Sigmoid colon (tissue), 6 donors: ENCODE measurements at regions not wholly inside any gene's neighbourhood (a gene's known extent, or its start where the extent isn't known, plus 50 kb on each side); places are given as distances from the start of the nearest gene placed in this dataset.

Experiments
- DNase-seq: peaks from one replicate; pipeline ENCODE4 v3.0.0-alpha.2; 2019
- H3K27ac ChIP-seq, 4 donors: fragments of 200-600 bp; sonication (generic); one replicate each; pipeline ENCODE4 v1.5.1; 2016 to 2019; ENCODE audit warnings: mild to moderate bottlenecking in 1 of 4
- H3K27me3 ChIP-seq, 3 donors: fragments of 200-600 bp; sonication (generic); one replicate each; pipeline ENCODE4 v1.5.1; 2019; ENCODE audit warnings: mild to moderate bottlenecking in 1 of 3
- H3K36me3 ChIP-seq, 4 donors: fragments of 200-600 bp; sonication (generic); one replicate each; pipeline ENCODE4 v1.5.1; 2016 to 2019
- H3K4me1 ChIP-seq, 4 donors: fragments of 200-600 bp; sonication (generic); one replicate each; pipeline ENCODE4 v1.5.1; 2017 to 2019
- H3K4me3 ChIP-seq, 4 donors: fragments of 200-600 bp; sonication (generic); one replicate each; pipeline ENCODE4 v1.5.1; 2017 to 2019; ENCODE audit warnings: mild to moderate bottlenecking in 2 of 4, moderate library complexity in 1 of 4
- H3K9me3 ChIP-seq, 4 donors: fragments of 200-600 bp in 3 of 4; sonication (generic) in 3 of 4; one replicate each; pipeline versions ENCODE4 v1.5.1 to v1.6.1; 2013 to 2019
- EP300 ChIP-seq, 4 donors: sonication (generic); formaldehyde crosslinking; IDR thresholded peaks; one replicate each; pipeline ENCODE4 v1.6.1; 2017; ENCODE audit warnings: antibody characterized with exemption in 4 of 4
- POLR2A ChIP-seq, 2 donors: fragments of 450-650 bp; IDR thresholded peaks; one replicate each; pipeline ENCODE4 v1.6.1; 2016; ENCODE audit warnings: antibody characterized with exemption in 2 of 2, mild to moderate bottlenecking in 2 of 2, moderate library complexity in 2 of 2
- POLR2AphosphoS5 ChIP-seq, 4 donors: sonication (generic); formaldehyde crosslinking; IDR thresholded peaks; one replicate each; pipeline ENCODE4 v1.6.1; 2017; ENCODE audit warnings: antibody characterized with exemption in 4 of 4
- WGBS, 2 donors: extraction: QIAGEN DNeasy Blood & Tissue Kit; methylation state at CpG; one replicate each; pipeline ENCODE4 v1.1.7; 2013; 5-methylcytosine and 5-hydroxymethylcytosine counted together
- intact Hi-C: fragments of 100-400 bp; cut with DNase I; formaldehyde crosslinking; loops from one replicate; pipeline ENCODE4 v1.15.1; 2023
- TF ChIP-seq, protein P1 (sequence below), 4 experiments: fragments of 450-650 bp in 3 of 4; fragments of 200-600 bp in 1 of 4; IDR thresholded peaks; one replicate each; pipeline ENCODE4 v1.5.1; 2016 to 2019; ENCODE audit warnings: antibody characterized with exemption in 4 of 4, mild to moderate bottlenecking in 3 of 4, moderate library complexity in 2 of 4
- donor health status: healthy with polysubstance abuse.
- donor health status: healthy.

GRCh38 chr1:30123036-30123435, 600.3 kb downstream of the MATN1 start:
- intact Hi-C loops, result no loop called here
- Histone ChIP-seq H3K27ac (no peak overlapping the region), H3K36me3 (no peaks in the 10 kb centered on the region), H3K4me3 (no peak overlapping the region), H3K27me3 (no peaks in the 10 kb centered on the region), H3K9me3 (peaks cover 0 to 3% (median 0%) of the 10 kb centered on the region in 4 donors), H3K4me1 (no peaks in the 10 kb centered on the region)
- TF ChIP-seq POLR2AphosphoS5 (IDR thresholded peaks at IDR 0.05) (no peak), POLR2A (IDR thresholded peaks at IDR 0.05) (no peak), EP300 (IDR thresholded peaks at IDR 0.05) (no peak)
- TF ChIP-seq, protein P1, sequence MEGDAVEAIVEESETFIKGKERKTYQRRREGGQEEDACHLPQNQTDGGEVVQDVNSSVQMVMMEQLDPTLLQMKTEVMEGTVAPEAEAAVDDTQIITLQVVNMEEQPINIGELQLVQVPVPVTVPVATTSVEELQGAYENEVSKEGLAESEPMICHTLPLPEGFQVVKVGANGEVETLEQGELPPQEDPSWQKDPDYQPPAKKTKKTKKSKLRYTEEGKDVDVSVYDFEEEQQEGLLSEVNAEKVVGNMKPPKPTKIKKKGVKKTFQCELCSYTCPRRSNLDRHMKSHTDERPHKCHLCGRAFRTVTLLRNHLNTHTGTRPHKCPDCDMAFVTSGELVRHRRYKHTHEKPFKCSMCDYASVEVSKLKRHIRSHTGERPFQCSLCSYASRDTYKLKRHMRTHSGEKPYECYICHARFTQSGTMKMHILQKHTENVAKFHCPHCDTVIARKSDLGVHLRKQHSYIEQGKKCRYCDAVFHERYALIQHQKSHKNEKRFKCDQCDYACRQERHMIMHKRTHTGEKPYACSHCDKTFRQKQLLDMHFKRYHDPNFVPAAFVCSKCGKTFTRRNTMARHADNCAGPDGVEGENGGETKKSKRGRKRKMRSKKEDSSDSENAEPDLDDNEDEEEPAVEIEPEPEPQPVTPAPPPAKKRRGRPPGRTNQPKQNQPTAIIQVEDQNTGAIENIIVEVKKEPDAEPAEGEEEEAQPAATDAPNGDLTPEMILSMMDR (IDR thresholded peaks at IDR 0.05), result no peak
- no peak for DNase-seq

- H3K27me3 ChIP-seq, result no peaks in the 10 kb centered on the region
- intact Hi-C loops, result no loop called here
- H3K9me3 ChIP-seq, result no peaks in the 10 kb centered on the region
- no peak overlapping the region for H3K4me3 ChIP-seq
- H3K27ac ChIP-seq, result no peak overlapping the region
- 89 to 91% methylated on average over 16 of the region's 16 CpGs for WGBS, 2 donors
- no peaks in the 10 kb centered on the region for H3K4me1 ChIP-seq
- no peaks in the 10 kb centered on the region for H3K36me3 ChIP-seq
- TF ChIP-seq POLR2A (IDR thresholded peaks at IDR 0.05) (no peak), POLR2AphosphoS5 (IDR thresholded peaks at IDR 0.05) (no peak), EP300 (IDR thresholded peaks at IDR 0.05) (no peak)
- TF ChIP-seq, protein P1 (IDR thresholded peaks at IDR 0.05), result no peak
- no peak for DNase-seq
Measured at GRCh38 chr1:30120245-30121000, 603.0 kb downstream of the MATN1 start.

- peaks cover 0 to 9% (median 0%) of the 10 kb centered on the region in 3 donors for H3K27me3 ChIP-seq
- intact Hi-C loops, result no loop called here
- H3K36me3 ChIP-seq, result no peaks in the 10 kb centered on the region
- no peaks in the 10 kb centered on the region for H3K4me1 ChIP-seq
- H3K4me3 ChIP-seq, result no peak overlapping the region
- no peaks in the 10 kb centered on the region for H3K9me3 ChIP-seq
- H3K27ac ChIP-seq, result no peak overlapping the region
- no peak for TF ChIP-seq POLR2A (IDR thresholded peaks at IDR 0.05)
- TF ChIP-seq, protein P1 (IDR thresholded peaks at IDR 0.05), result no peak
- no peak for TF ChIP-seq EP300 (IDR thresholded peaks at IDR 0.05)
- TF ChIP-seq POLR2AphosphoS5 (IDR thresholded peaks at IDR 0.05), result no peak
- no peak for DNase-seq
- 80 to 88% methylated on average over 4 of the region's 4 CpGs for WGBS, 2 donors
Measured at GRCh38 chr1:30117685-30118084, 605.7 kb downstream of the MATN1 start.

DNA sequence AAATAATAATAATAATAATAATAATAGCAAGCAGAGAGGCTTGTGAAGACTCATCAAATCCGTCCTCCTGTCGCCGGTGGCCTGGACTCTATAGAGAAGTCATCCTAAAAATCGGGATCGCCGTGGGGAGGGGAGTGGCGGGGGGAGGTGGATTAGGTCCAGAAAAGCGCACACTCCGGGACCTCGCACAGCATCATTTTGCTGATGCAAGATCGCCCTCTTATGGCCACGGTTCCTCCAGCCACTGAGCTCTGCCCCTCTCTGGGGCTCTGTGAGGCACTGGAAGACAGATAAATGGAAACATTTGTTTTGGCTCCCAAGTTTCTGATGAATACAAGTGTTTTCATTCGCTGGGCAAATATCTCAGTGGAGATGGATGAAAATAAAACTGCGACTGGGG, 612.0 kb downstream of the MATN1 start:
- H3K4me3 ChIP-seq, result no peak overlapping the region
- DNase-seq, result no peak
- H3K9me3 ChIP-seq, result no peaks in the 10 kb centered on the region
- intact Hi-C loops, result loop anchor here (2.0 kb wide), 1 partner anchor 875 kb away; the partner anchor contains the start of gene PTPRU
- H3K27ac ChIP-seq, result no peak overlapping the region
- H3K4me1 ChIP-seq, result no peaks in the 10 kb centered on the region
- peaks cover 0 to 70% (median 0%) of the 10 kb centered on the region in 3 donors for H3K27me3 ChIP-seq
- TF ChIP-seq, protein P1 (IDR thresholded peaks at IDR 0.05), result peak in 2 of 4 experiments; percentile 24 to 38
- TF ChIP-seq POLR2AphosphoS5 (IDR thresholded peaks at IDR 0.05), result no peak
- no peaks in the 10 kb centered on the region for H3K36me3 ChIP-seq
- 3 to 6% methylated on average over 14 of the region's 14 CpGs for WGBS, 2 donors
